ENCODE measurements at regions not wholly inside any gene's neighbourhood (a gene's known extent, or its start where the extent isn't known, plus 50 kb on each side); places are given as distances from the start of the nearest gene placed in this dataset.

DNA sequence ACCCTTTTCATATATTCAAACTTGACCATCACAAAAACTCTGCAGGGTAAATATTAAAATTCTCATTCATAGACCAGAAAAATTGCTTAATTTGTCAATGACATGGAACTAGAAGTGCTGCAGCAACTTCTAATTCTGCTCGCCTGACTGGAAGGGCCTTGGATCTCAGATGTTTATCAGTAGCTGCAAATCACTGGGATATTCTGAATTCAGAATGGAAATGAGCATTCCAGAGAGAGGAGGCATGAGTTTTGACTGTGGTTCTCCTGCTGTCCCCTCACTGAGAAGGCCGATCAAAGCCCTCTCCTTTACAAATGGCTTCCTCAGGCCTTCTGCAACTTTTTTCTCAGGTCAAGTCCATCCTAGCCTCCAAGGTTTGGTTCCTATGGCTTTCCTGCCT is 171.3 kb upstream of the FAM78B start:
- Mint-ChIP-seq H3K27me3 (ENCODE audit: low read depth) (no peaks in the 10 kb centered on the region; the same call in 1 of the 2 replicates), H3K36me3 (ENCODE audit: insufficient read depth in 1 of 3, low read depth in 3 of 3) (peaks cover 0 to 7% (median 0%) of the 10 kb centered on the region in 3 experiments; a peak in 2 of 7 replicates), H3K4me3 (no peak overlapping the region), H3K9me3 (peaks cover 0 to 6% of the 10 kb centered on the region in 2 experiments; a peak in 1 of 5 replicates), H3K4me1 (peaks cover 12% of the 10 kb centered on the region in 2 experiments), H3K27ac (no peak overlapping the region)
- Histone ChIP-seq H3K4me1 (ENCODE audit: insufficient read depth, low read length) (peaks cover 3% of the 10 kb centered on the region; the same call in 1 of the 2 replicates), H3K9ac (ENCODE audit: extremely low read depth, insufficient read length, low read length) (no peak overlapping the region), H4K91ac (ENCODE audit: insufficient read length, low read depth, low read length) (no peak overlapping the region), H2AFZ (ENCODE audit: low read length) (no peak overlapping the region), H2BK20ac (ENCODE audit: low read depth, low read length, poor library complexity, severe bottlenecking) (no peak overlapping the region), H4K8ac (replicated peaks; ENCODE audit: insufficient read length, low read depth, low read length) (no peak overlapping the region), H3K9me3 (ENCODE audit: control insufficient read depth, low read depth, low read length) (no peaks in the 10 kb centered on the region), H3K23ac (ENCODE audit: insufficient read length, low read depth, low read length) (no peak overlapping the region), H3K79me1 (ENCODE audit: insufficient read depth, low read depth, low read length, poor library complexity, severe bottlenecking) (no peaks in the 10 kb centered on the region), H3K18ac (ENCODE audit: insufficient read length, low read depth, low read length) (no peak overlapping the region), H2BK15ac (ENCODE audit: low read depth, low read length) (no peak overlapping the region), H2BK5ac (ENCODE audit: insufficient read length, low read length) (no peak overlapping the region), H2AK5ac (ENCODE audit: insufficient read length, low read length) (no peak overlapping the region), H3K23me2 (ENCODE audit: insufficient read length, low read depth, low read length, poor library complexity, severe bottlenecking) (no peaks in the 10 kb centered on the region), H3K79me2 (ENCODE audit: insufficient read depth, low read length) (no peaks in the 10 kb centered on the region), H3K27me3 (ENCODE audit: insufficient read depth, low read length) (no peaks in the 10 kb centered on the region), H3K4me2 (ENCODE audit: insufficient read depth, insufficient read length, low read length) (no peak overlapping the region), H3K4ac (ENCODE audit: low read depth, low read length) (no peak overlapping the region), H3K14ac (ENCODE audit: insufficient read depth, low read length) (no peak overlapping the region), H2BK120ac (ENCODE audit: low read depth, low read length, poor library complexity, severe bottlenecking) (no peak overlapping the region), H2BK12ac (ENCODE audit: insufficient read length, low read depth, low read length) (no peak overlapping the region), H3K56ac (ENCODE audit: insufficient read length, low read depth, low read length) (no peak overlapping the region), H3T11ph (ENCODE audit: low read length) (no peak overlapping the region), H4K5ac (ENCODE audit: insufficient read length, low read depth, low read length) (no peak overlapping the region), H4K20me1 (ENCODE audit: control insufficient read depth, insufficient read depth, insufficient read length) (no peaks in the 10 kb centered on the region), H3K27ac (ENCODE audit: insufficient read length, low read depth, low read length) (no peak overlapping the region)
- TF ChIP-seq, protein P1, sequence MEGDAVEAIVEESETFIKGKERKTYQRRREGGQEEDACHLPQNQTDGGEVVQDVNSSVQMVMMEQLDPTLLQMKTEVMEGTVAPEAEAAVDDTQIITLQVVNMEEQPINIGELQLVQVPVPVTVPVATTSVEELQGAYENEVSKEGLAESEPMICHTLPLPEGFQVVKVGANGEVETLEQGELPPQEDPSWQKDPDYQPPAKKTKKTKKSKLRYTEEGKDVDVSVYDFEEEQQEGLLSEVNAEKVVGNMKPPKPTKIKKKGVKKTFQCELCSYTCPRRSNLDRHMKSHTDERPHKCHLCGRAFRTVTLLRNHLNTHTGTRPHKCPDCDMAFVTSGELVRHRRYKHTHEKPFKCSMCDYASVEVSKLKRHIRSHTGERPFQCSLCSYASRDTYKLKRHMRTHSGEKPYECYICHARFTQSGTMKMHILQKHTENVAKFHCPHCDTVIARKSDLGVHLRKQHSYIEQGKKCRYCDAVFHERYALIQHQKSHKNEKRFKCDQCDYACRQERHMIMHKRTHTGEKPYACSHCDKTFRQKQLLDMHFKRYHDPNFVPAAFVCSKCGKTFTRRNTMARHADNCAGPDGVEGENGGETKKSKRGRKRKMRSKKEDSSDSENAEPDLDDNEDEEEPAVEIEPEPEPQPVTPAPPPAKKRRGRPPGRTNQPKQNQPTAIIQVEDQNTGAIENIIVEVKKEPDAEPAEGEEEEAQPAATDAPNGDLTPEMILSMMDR (conservative IDR thresholded peaks at IDR 0.05), result no peak
- DNase-seq, result no peak
- no CpG with 5 or more reads among the region's 2 CpGs for WGBS (ENCODE audit: extremely low coverage, insufficient read length, low lambda C conversion rate)

All from H9 (cell line).